ENCODE measurements at regions not wholly inside any gene's neighbourhood (a gene's known extent, or its start where the extent isn't known, plus 50 kb on each side); places are given as distances from the start of the nearest gene placed in this dataset.

- DNase-seq (ENCODE audit: low read depth): peak; percentile 10
Observed at GRCh38 chr2:204177977-204178522, 241.5 kb downstream of the ICOS start.

GRCh38 chr2:204180649-204181048 lies 244.1 kb downstream of the ICOS start:
- no peak for DNase-seq (ENCODE audit: low read depth)

GRCh38 chr2:204183608-204184007 lies 247.0 kb downstream of the ICOS start:
- no peak for DNase-seq (ENCODE audit: low read depth)

- no peak for DNase-seq (ENCODE audit: low read depth)
Observed at GRCh38 chr2:204184226-204184625, 247.7 kb downstream of the ICOS start.

GRCh38 chr2:204187229-204188083 lies 250.9 kb downstream of the ICOS start:
- no peak for DNase-seq (ENCODE audit: low read depth)

- DNase-seq (ENCODE audit: low read depth): no peak
Observed at GRCh38 chr2:204191574-204191973, 255.0 kb downstream of the ICOS start.

GRCh38 chr2:204195498-204195897 lies 258.9 kb downstream of the ICOS start:
- no peak for DNase-seq (ENCODE audit: low read depth)

- no peak for DNase-seq (ENCODE audit: low read depth)
Observed at GRCh38 chr2:204197336-204198005, 260.9 kb downstream of the ICOS start.

- DNase-seq (ENCODE audit: low read depth): no peak
Observed at GRCh38 chr2:204199357-204199756, 262.8 kb downstream of the ICOS start.

GRCh38 chr2:204201507-204201906 lies 264.9 kb downstream of the ICOS start:
- no peak for DNase-seq (ENCODE audit: low read depth)

GRCh38 chr2:204202253-204202652 lies 265.7 kb downstream of the ICOS start:
- DNase-seq (ENCODE audit: low read depth): no peak

- DNase-seq (ENCODE audit: low read depth): no peak
Observed at GRCh38 chr2:204203704-204204103, 267.1 kb downstream of the ICOS start.

- DNase-seq (ENCODE audit: low read depth): no peak
Observed at GRCh38 chr2:204205082-204205481, 268.5 kb downstream of the ICOS start.

GRCh38 chr2:204205538-204205937 lies 269.0 kb downstream of the ICOS start:
- no peak for DNase-seq (ENCODE audit: low read depth)

GRCh38 chr2:204207866-204208265 lies 271.3 kb downstream of the ICOS start:
- no peak for DNase-seq (ENCODE audit: low read depth)

GRCh38 chr2:204213588-204213987 lies 277.0 kb downstream of the ICOS start:
- DNase-seq (ENCODE audit: low read depth): no peak

GRCh38 chr2:204218040-204218439 lies 281.5 kb downstream of the ICOS start:
- DNase-seq (ENCODE audit: low read depth): no peak

GRCh38 chr2:204219196-204219595 lies 282.6 kb downstream of the ICOS start:
- no peak for DNase-seq (ENCODE audit: low read depth)

GRCh38 chr2:204220896-204221295 lies 284.3 kb downstream of the ICOS start:
- DNase-seq (ENCODE audit: low read depth): no peak

GRCh38 chr2:204223046-204223445 lies 286.5 kb downstream of the ICOS start:
- DNase-seq (ENCODE audit: low read depth): no peak

GRCh38 chr2:204223544-204223943 lies 287.0 kb downstream of the ICOS start:
- no peak for DNase-seq (ENCODE audit: low read depth)

- no peak for DNase-seq (ENCODE audit: low read depth)
Observed at GRCh38 chr2:204225671-204226073, 289.1 kb downstream of the ICOS start.

- DNase-seq (ENCODE audit: low read depth): no peak
Observed at GRCh38 chr2:204226305-204226880, 289.8 kb downstream of the ICOS start.
